ENCODE measurements at regions not wholly inside any gene's neighbourhood (a gene's known extent, or its start where the extent isn't known, plus 50 kb on each side); places are given as distances from the start of the nearest gene placed in this dataset.

GRCh38 chr3:98980915-98981596 is 79.6 kb upstream of the DCBLD2 start:
- no peak for DNase-seq

GRCh38 chr3:98979296-98979695 is 77.8 kb upstream of the DCBLD2 start:
- DNase-seq = no peak

GRCh38 chr3:98978068-98978811 is 76.7 kb upstream of the DCBLD2 start:
- no peak for DNase-seq

- no peak for DNase-seq
Observed at GRCh38 chr3:98977520-98977919, 76.0 kb upstream of the DCBLD2 start.

GRCh38 chr3:98974442-98974841 is 72.9 kb upstream of the DCBLD2 start:
- DNase-seq = no peak

- no peak for DNase-seq
Observed at GRCh38 chr3:98972720-98973119, 71.2 kb upstream of the DCBLD2 start.

- DNase-seq = no peak
Observed at GRCh38 chr3:98972155-98972554, 70.7 kb upstream of the DCBLD2 start.

GRCh38 chr3:98971169-98971681 is 69.7 kb upstream of the DCBLD2 start:
- DNase-seq = no peak

- DNase-seq = no peak
Observed at GRCh38 chr3:98969295-98969694, 67.8 kb upstream of the DCBLD2 start.

GRCh38 chr3:98968824-98969223 is 67.3 kb upstream of the DCBLD2 start:
- no peak for DNase-seq

GRCh38 chr3:98968347-98968746 is 66.9 kb upstream of the DCBLD2 start:
- DNase-seq = no peak

- DNase-seq = no peak
Observed at GRCh38 chr3:98967758-98968157, 66.3 kb upstream of the DCBLD2 start.

GRCh38 chr3:98966862-98967546 is 65.5 kb upstream of the DCBLD2 start:
- peak in 1 of 2 experiments; percentile 33 for DNase-seq

GRCh38 chr3:98966434-98966833 is 64.9 kb upstream of the DCBLD2 start:
- DNase-seq = no peak

- DNase-seq = no peak
Observed at GRCh38 chr3:98964784-98965183, 63.3 kb upstream of the DCBLD2 start.

- DNase-seq = no peak
Observed at GRCh38 chr3:98963546-98963945, 62.1 kb upstream of the DCBLD2 start.

- DNase-seq = no peak
Observed at GRCh38 chr3:98962951-98963350, 61.5 kb upstream of the DCBLD2 start.

- DNase-seq = no peak
Observed at GRCh38 chr3:98962189-98962930, 60.9 kb upstream of the DCBLD2 start.

- DNase-seq = no peak
Observed at GRCh38 chr3:98961161-98962155, 60.0 kb upstream of the DCBLD2 start.

GRCh38 chr3:98957681-98958080 is 56.2 kb upstream of the DCBLD2 start:
- DNase-seq = no peak

GRCh38 chr3:98956008-98956407 is 54.5 kb upstream of the DCBLD2 start:
- DNase-seq = no peak
